GM23338 (cell line): ENCODE measurements at regions not wholly inside any gene's neighbourhood (a gene's known extent, or its start where the extent isn't known, plus 50 kb on each side); places are given as distances from the start of the nearest gene placed in this dataset.

Source experiments
- CREB1 ChIP-seq: fragments of 250-450 bp; sonication (Bioruptor Pico); IDR thresholded peaks from 2 replicates; pipeline ENCODE4 v1.5.0; 2020; ENCODE audit warnings: low read depth, mild to moderate bottlenecking, moderate library complexity
- CTCF ChIP-seq, 2 experiments: fragments of 200-600 bp in 1 of 2; sonication (generic) in 1 of 2; conservative IDR thresholded peaks; 2 replicates each; pipeline versions ENCODE4 v1.5.1 to v1.6.1; 2016 to 2017; ENCODE audit warnings: antibody characterized with exemption in 2 of 2, low read depth in 2 of 2, mild to moderate bottlenecking in 2 of 2, moderate library complexity in 1 of 2
- EZH2 ChIP-seq: fragments of 200-600 bp; sonication (generic); IDR thresholded peaks from one replicate; pipeline ENCODE4 v1.8.0; 2017; ENCODE audit warnings: antibody characterized with exemption, mild to moderate bottlenecking, low read depth; ENCODE audit not compliant: unreplicated experiment
- POLR2AphosphoS5 ChIP-seq: IDR thresholded peaks from 2 replicates; pipeline ENCODE4 v1.6.1; 2016; ENCODE audit warnings: antibody characterized with exemption, low read depth
- REST ChIP-seq: IDR thresholded peaks from one replicate; pipeline ENCODE4 v1.6.1; 2018; ENCODE audit warnings: antibody characterized with exemption; ENCODE audit not compliant: unreplicated experiment
- ZNF331 ChIP-seq: fragments of 250-450 bp; sonication (Bioruptor Pico); IDR thresholded peaks from 2 replicates; pipeline ENCODE4 v1.5.0; 2020; ENCODE audit warnings: low read depth, mild to moderate bottlenecking, moderate library complexity

- TF ChIP-seq ZNF331 = no peak
- no peak for TF ChIP-seq CTCF (conservative IDR thresholded peaks at IDR 0.05; ENCODE audit: low read depth in 2 of 2)
- no peak for TF ChIP-seq POLR2AphosphoS5
- no peak for TF ChIP-seq EZH2
- TF ChIP-seq CREB1 (CRISPR knock-in tag) = no peak
- no peak for TF ChIP-seq REST
Measured at GRCh38 chr17:77767148-77767547, 191.4 kb upstream of the TNRC6C start.
